ENCODE measurements at regions not wholly inside any gene's neighbourhood (a gene's known extent, or its start where the extent isn't known, plus 50 kb on each side); places are given as distances from the start of the nearest gene placed in this dataset.

- DNase-seq = no peak
Observed at GRCh38 chr18:53747663-53748160, 476.8 kb downstream of the MBD2 start.

- no peak for DNase-seq
Observed at GRCh38 chr18:53747210-53747609, 477.3 kb downstream of the MBD2 start.

GRCh38 chr18:53745986-53746385 is 478.5 kb downstream of the MBD2 start:
- DNase-seq = no peak

- no peak for DNase-seq
Observed at GRCh38 chr18:53745224-53745967, 479.1 kb downstream of the MBD2 start.

- no peak for DNase-seq
Observed at GRCh38 chr18:53739700-53740099, 484.8 kb downstream of the MBD2 start.

GRCh38 chr18:53735526-53735925 is 488.9 kb downstream of the MBD2 start:
- DNase-seq = no peak

GRCh38 chr18:53715243-53715853 is 509.1 kb downstream of the MBD2 start:
- DNase-seq = no peak

GRCh38 chr18:53710080-53710479 is 514.4 kb downstream of the MBD2 start:
- no peak for DNase-seq

- DNase-seq = peak; percentile 9
Observed at GRCh38 chr18:53702480-53702879, 522.0 kb downstream of the MBD2 start.

GRCh38 chr18:53701697-53702096 is 522.8 kb downstream of the MBD2 start:
- DNase-seq = peak; percentile 18

- peak; percentile 33 for DNase-seq
Observed at GRCh38 chr18:53698907-53699306, 525.6 kb downstream of the MBD2 start.

GRCh38 chr18:53689886-53690285 is 534.6 kb downstream of the MBD2 start:
- peak; percentile 47 for DNase-seq

- DNase-seq = no peak
Observed at GRCh38 chr18:53686965-53687364, 537.5 kb downstream of the MBD2 start.

- no peak for DNase-seq
Observed at GRCh38 chr18:53682796-53683195, 541.7 kb downstream of the MBD2 start.

- DNase-seq = peak; percentile 31
Observed at GRCh38 chr18:53677480-53677879, 547.0 kb downstream of the MBD2 start.

GRCh38 chr18:53665701-53666100 is 558.8 kb downstream of the MBD2 start:
- DNase-seq = no peak

- DNase-seq = no peak
Observed at GRCh38 chr18:53664575-53664974, 559.9 kb downstream of the MBD2 start.

- no peak for DNase-seq
Observed at GRCh38 chr18:53660306-53660705, 564.2 kb downstream of the MBD2 start.

GRCh38 chr18:53657257-53657656 is 567.2 kb downstream of the MBD2 start:
- DNase-seq = no peak

GRCh38 chr18:53649621-53650020 is 574.8 kb downstream of the MBD2 start:
- DNase-seq = no peak

- no peak for DNase-seq
Observed at GRCh38 chr18:53644799-53645471, 579.5 kb downstream of the MBD2 start.

- DNase-seq = no peak
Observed at GRCh38 chr18:53639687-53640086, 584.8 kb downstream of the MBD2 start.

- DNase-seq = no peak
Observed at GRCh38 chr18:53629337-53629736, 595.1 kb downstream of the MBD2 start.

GRCh38 chr18:53625997-53626599 is 598.4 kb downstream of the MBD2 start:
- no peak for DNase-seq

All from RPMI8226 (cell line).